ENCODE measurements at regions not wholly inside any gene's neighbourhood (a gene's known extent, or its start where the extent isn't known, plus 50 kb on each side); places are given as distances from the start of the nearest gene placed in this dataset.
A peak's percentile ranks its signal among the peaks of the same experiment; 100 is the strongest.

DNA sequence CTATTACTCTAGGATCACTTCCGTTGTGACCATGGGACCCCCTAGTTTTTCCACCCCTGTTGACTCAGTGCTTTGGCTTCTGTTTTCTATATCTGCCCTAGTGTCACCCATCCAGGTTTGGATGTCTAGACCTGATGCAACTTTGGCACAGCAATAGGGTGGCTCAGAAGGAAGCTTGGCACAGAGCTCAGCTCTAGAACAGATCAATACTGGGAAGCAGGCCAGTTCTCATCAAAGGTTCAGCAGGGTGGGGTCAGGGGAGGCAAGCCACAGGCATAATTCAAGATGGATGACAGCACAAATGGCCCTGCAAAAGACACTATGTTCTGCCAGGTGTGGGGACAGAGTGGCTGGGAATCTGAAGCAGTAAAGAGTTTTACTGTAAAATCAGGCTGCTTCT lies 74.2 kb upstream of the EGFL6 start:
- DNase-seq, result peak in 3 of 7 donors; percentile 17 to 51 (median 40)
- Histone ChIP-seq H3K36me3 (replicated peaks in 1 of 2) (no peaks in the 10 kb centered on the region), H3K9me3 (replicated peaks in 1 of 3) (no peaks in the 10 kb centered on the region), H3K4me1 (replicated peaks in 1 of 2) (no peaks in the 10 kb centered on the region), H3K27ac (no peak overlapping the region), H3K27me3 (peaks cover 14% of the 10 kb centered on the region), H3K4me3 (no peak overlapping the region)
- TF ChIP-seq POLR2A (IDR thresholded peaks at IDR 0.05) (no peak), CTCF (IDR thresholded peaks at IDR 0.05) (no peak)
- WGBS, 4 donors, result 45 to 52% (median 50%) methylated on average over 1 of the region's 1 CpG; no CpG with 5 or more reads in 1 of the 4 donors
- intact Hi-C loops (cut with DNase I), result loop anchor here in 1 of 2 donors (10.0 kb wide), 1 partner anchor 530 kb away; no protein-coding TSS in a partner anchor

GRCh38 chrX:13494562-13494961 lies 74.8 kb upstream of the EGFL6 start:
- intact Hi-C loops (cut with DNase I), result loop anchor here in 1 of 2 donors (10.0 kb wide), 1 partner anchor 530 kb away; no protein-coding TSS in a partner anchor
- Histone ChIP-seq H3K27ac (no peak overlapping the region), H3K27me3 (peaks cover 14% of the 10 kb centered on the region), H3K36me3 (replicated peaks in 1 of 2) (no peaks in the 10 kb centered on the region), H3K4me3 (no peak overlapping the region), H3K4me1 (replicated peaks in 1 of 2) (no peaks in the 10 kb centered on the region), H3K9me3 (replicated peaks in 1 of 3) (no peaks in the 10 kb centered on the region)
- TF ChIP-seq POLR2A (IDR thresholded peaks at IDR 0.05) (no peak), CTCF (IDR thresholded peaks at IDR 0.05) (no peak)
- WGBS, 4 donors, result 68 to 90% (median 82%) methylated on average over 2 of the region's 2 CpGs
- DNase-seq, result no peak

DNA sequence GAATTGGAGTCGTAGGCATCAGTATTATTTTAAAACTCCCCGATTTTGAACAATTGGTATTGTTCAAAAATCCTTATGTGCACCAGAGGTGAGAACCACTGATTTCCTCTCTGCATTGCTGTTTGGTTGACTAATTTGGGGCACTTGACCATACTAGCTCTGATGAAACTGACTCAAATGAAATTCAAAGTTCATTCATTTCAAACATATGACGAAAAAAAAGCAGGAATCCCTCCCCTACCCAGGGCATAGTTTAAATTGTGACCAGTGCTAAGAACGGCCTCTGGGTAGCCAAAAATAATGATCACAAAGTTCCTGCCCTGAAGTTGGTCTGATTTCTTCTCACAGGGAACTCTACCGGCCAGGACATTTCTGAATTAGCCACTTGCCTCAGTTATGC lies 75.7 kb upstream of the EGFL6 start:
- Histone ChIP-seq H3K4me1 (replicated peaks in 1 of 2) (no peaks in the 10 kb centered on the region), H3K9me3 (replicated peaks in 1 of 3) (no peaks in the 10 kb centered on the region), H3K4me3 (no peak overlapping the region), H3K36me3 (replicated peaks in 1 of 2) (no peaks in the 10 kb centered on the region), H3K27ac (no peak overlapping the region), H3K27me3 (peaks cover 14% of the 10 kb centered on the region)
- no peak for TF ChIP-seq CTCF (IDR thresholded peaks at IDR 0.05)
- no peak for TF ChIP-seq POLR2A (IDR thresholded peaks at IDR 0.05)
- intact Hi-C loops (cut with DNase I), result loop anchor here in 1 of 2 donors (10.0 kb wide), 1 partner anchor 529 kb away; no protein-coding TSS in a partner anchor
- no peak for DNase-seq
- 69 to 86% (median 76%) methylated on average over 5 of the region's 5 CpGs for whole genome bisulfite sequencing, 4 donors

DNA sequence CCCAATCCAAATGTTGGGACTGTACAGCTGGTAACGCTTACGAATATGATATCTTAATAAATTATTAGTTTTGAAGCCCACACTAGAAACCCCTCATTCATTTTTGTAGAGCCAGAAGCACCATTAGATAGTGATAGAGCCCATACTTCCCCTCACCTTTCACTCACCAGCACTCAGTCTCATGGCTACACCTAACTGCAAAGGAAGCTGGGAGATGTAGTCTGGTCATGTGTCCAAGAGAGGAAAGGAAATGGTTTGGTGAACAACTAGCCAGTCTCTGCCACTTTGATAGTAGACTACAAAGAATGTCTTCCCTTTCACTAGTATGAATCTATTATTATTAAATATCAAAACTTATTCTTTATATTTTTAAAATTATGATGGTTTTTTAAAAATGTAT lies 77.1 kb upstream of the EGFL6 start:
- no peaks in the 10 kb centered on the region for H3K36me3 ChIP-seq (replicated peaks in 1 of 2)
- peaks cover 0 to 8% of the 10 kb centered on the region in 2 donors for H3K4me1 ChIP-seq (replicated peaks in 1 of 2)
- 89 to 100% (median 95%) methylated on average over 2 of the region's 2 CpGs for WGBS, 4 donors
- TF ChIP-seq CTCF (IDR thresholded peaks at IDR 0.05) (no peak), POLR2A (IDR thresholded peaks at IDR 0.05) (no peak)
- H3K9me3 ChIP-seq (replicated peaks in 1 of 3), result no peaks in the 10 kb centered on the region
- H3K27me3 ChIP-seq, result peaks cover 8% of the 10 kb centered on the region
- DNase-seq, result no peak
- H3K4me3 ChIP-seq, result no peak overlapping the region
- intact Hi-C loops (cut with DNase I), result loop anchor here in 1 of 2 donors (10.0 kb wide), 1 partner anchor 527 kb away; no protein-coding TSS in a partner anchor
- H3K27ac ChIP-seq, result no peak overlapping the region

Measured in adrenal gland (tissue), 9 donors.